HepG2 (cell line): ENCODE measurements at regions not wholly inside any gene's neighbourhood (a gene's known extent, or its start where the extent isn't known, plus 50 kb on each side); places are given as distances from the start of the nearest gene placed in this dataset.

Experiments
- ATAC-seq: fragments of 200-7000 bp; cut with Tn5 transposase; 3 replicates; pipeline ENCODE4 v1.9.1; 2020; ENCODE audit warnings: mild to moderate bottlenecking, moderate library complexity
- BruUV-seq: library from RNA; stranded (reverse); fragments of 400-500 nt; replicated peaks from 2 replicates; lab custom pipeline; 2021; lab: Mats Ljungman, UMichigan
- CTCF ChIA-PET: fragments of 300-600 bp; formaldehyde crosslinking; extraction: SDS; loops from one replicate; lab custom pipeline; 2021; ENCODE audit warnings: low total read pairs, inconsistent platforms, low intra/inter-chr PET ratio; lab: Yijun Ruan, JAX
- POLR2A ChIA-PET: fragments of 350-600 bp; sonication (Branson Sonifier 250); formaldehyde crosslinking; loops from one replicate; lab custom pipeline; 2020; ENCODE audit warnings: antibody characterized with exemption, inconsistent platforms; lab: Yijun Ruan, JAX
- DNase-seq: peaks from one replicate; pipeline ENCODE4 v3.0.0-alpha.2; 2015; ENCODE audit warnings: low spot score
- FAIRE-seq: peaks from 3 replicates; lab custom pipeline; 2011; peaks lifted over from hg19 to GRCh38; lab: Jason Lieb, UNC
- H2AFZ ChIP-seq: one replicate; pipeline ENCODE4 v1.6.1; 2011; ENCODE audit warnings: low read length, inconsistent platforms
- H3K27ac ChIP-seq: fragments of 300-600 bp; 3 replicates; pipeline ENCODE4 v1.8.0; 2011; ENCODE audit warnings: mixed run types, mild to moderate bottlenecking, mixed read lengths, low read length, inconsistent platforms; ENCODE audit not compliant: insufficient read depth; ENCODE audit errors: extremely low read length
- H3K27me3 ChIP-seq, 2 experiments: fragments of 200-600 bp in 1 of 2; 2 replicates in 1 of 2; 3 replicates in 1 of 2; pipeline versions ENCODE4 v1.6.0 to v1.8.0; 2011; ENCODE audit warnings: low read length in 2 of 2, mild to moderate bottlenecking in 2 of 2, moderate library complexity in 2 of 2, inconsistent platforms in 1 of 2; ENCODE audit not compliant: insufficient read depth in 2 of 2, control insufficient read depth in 1 of 2
- H3K36me3 ChIP-seq, 2 experiments: fragments of 200-600 bp in 1 of 2; replicated peaks in 1 of 2; 2 replicates in 1 of 2; 3 replicates in 1 of 2; pipeline versions ENCODE4 v1.5.1 to v1.8.0; 2011; ENCODE audit warnings: low read length in 2 of 2, inconsistent platforms in 1 of 2; ENCODE audit not compliant: insufficient read depth in 2 of 2, control insufficient read depth in 1 of 2
- H3K4me1 ChIP-seq: 2 replicates; pipeline ENCODE4 v1.5.1; 2012; ENCODE audit warnings: low read length, inconsistent platforms; ENCODE audit not compliant: insufficient read depth
- H3K4me2 ChIP-seq: 2 replicates; pipeline ENCODE4 v1.6.0; 2011; ENCODE audit warnings: low read depth, low read length, inconsistent platforms
- H3K4me3 ChIP-seq, 3 experiments: fragments of 200-600 bp in 1 of 3; sonication (generic), shearing (Covaris generic) in 1 of 3; replicated peaks in 1 of 3; 2 replicates each; pipeline ENCODE4 v1.5.1; 2011 to 2016; ENCODE audit warnings: low read length in 3 of 3, inconsistent platforms in 2 of 3, low read depth in 2 of 3, mild to moderate bottlenecking in 2 of 3, control low read depth in 1 of 3, mixed read lengths in 1 of 3; ENCODE audit not compliant: insufficient read depth in 1 of 3
- H3K79me2 ChIP-seq: one replicate; pipeline ENCODE4 v1.6.1; 2011; ENCODE audit warnings: low read length, inconsistent platforms; ENCODE audit not compliant: insufficient read depth
- H3K9ac ChIP-seq: 2 replicates; pipeline ENCODE4 v1.6.0; 2011; ENCODE audit warnings: mild to moderate bottlenecking, low read depth, low read length, inconsistent platforms; ENCODE audit not compliant: insufficient read depth
- H3K9me3 ChIP-seq: 2 replicates; pipeline ENCODE4 v1.5.1; 2012; ENCODE audit warnings: mild to moderate bottlenecking, low read length
- H4K20me1 ChIP-seq: 2 replicates; pipeline ENCODE4 v1.6.0; 2011; ENCODE audit warnings: inconsistent platforms, mild to moderate bottlenecking, low read length, moderate library complexity; ENCODE audit not compliant: insufficient read depth
- ATF1 ChIP-seq: IDR thresholded peaks from 2 replicates; pipeline ENCODE4 v1.6.1; 2016; ENCODE audit warnings: mild to moderate bottlenecking, control low read depth
- DR1 ChIP-seq: sonication (generic); formaldehyde crosslinking; IDR thresholded peaks from 2 replicates; pipeline ENCODE4 v1.8.0; 2021; ENCODE audit warnings: mild to moderate bottlenecking, missing genetic modification reagents, inconsistent platforms
- FOXC1 ChIP-seq: sonication (generic); formaldehyde crosslinking; IDR thresholded peaks from 2 replicates; pipeline ENCODE4 v1.8.0; 2022; ENCODE audit warnings: mild to moderate bottlenecking, missing genetic modification reagents, borderline replicate concordance
- GATAD2A ChIP-seq: IDR thresholded peaks from 2 replicates; pipeline ENCODE4 v1.6.1; 2016
- GMEB1 ChIP-seq: sonication (generic); formaldehyde crosslinking; IDR thresholded peaks from 2 replicates; pipeline ENCODE4 v1.5.1; 2020; ENCODE audit warnings: missing genetic modification reagents, mild to moderate bottlenecking, borderline replicate concordance
- HINFP ChIP-seq: sonication (generic); formaldehyde crosslinking; IDR thresholded peaks from 2 replicates; pipeline ENCODE4 v1.4.0; 2020; ENCODE audit warnings: low read depth, mild to moderate bottlenecking, missing genetic modification reagents
- HOMEZ ChIP-seq: IDR thresholded peaks from 2 replicates; pipeline ENCODE4 v1.6.1; 2016; ENCODE audit warnings: low read depth
- NCOA2 ChIP-seq: sonication (generic); formaldehyde crosslinking; IDR thresholded peaks from 2 replicates; pipeline ENCODE4 v1.8.0; 2022; ENCODE audit warnings: inconsistent platforms
- RELA ChIP-seq: sonication (generic); formaldehyde crosslinking; IDR thresholded peaks from 2 replicates; pipeline ENCODE4 v1.4.0; 2020; ENCODE audit warnings: missing genetic modification reagents
- ZBTB34 ChIP-seq: sonication (generic); formaldehyde crosslinking; IDR thresholded peaks from 2 replicates; pipeline ENCODE4 v1.8.0; 2022; ENCODE audit warnings: mild to moderate bottlenecking, missing genetic modification reagents
- ZBTB44 ChIP-seq: sonication (generic); formaldehyde crosslinking; IDR thresholded peaks from 2 replicates; pipeline ENCODE4 v1.4.0; 2020; ENCODE audit warnings: missing genetic modification reagents
- ZMAT5 ChIP-seq: sonication (generic); formaldehyde crosslinking; IDR thresholded peaks from 2 replicates; pipeline ENCODE4 v1.5.0; 2020; ENCODE audit warnings: mild to moderate bottlenecking, low read depth, missing genetic modification reagents, borderline replicate concordance
- ZNF776 ChIP-seq: sonication (generic); formaldehyde crosslinking; IDR thresholded peaks from 2 replicates; pipeline ENCODE4 v1.4.0; 2020; ENCODE audit warnings: mild to moderate bottlenecking, missing genetic modification reagents
- in situ Hi-C: cut with HindIII; loops from 2 replicates; pipeline ENCODE4 v1.10.0; 2017; ENCODE audit warnings: low pct_unique_long_range_greater_than_20kb; ENCODE audit not compliant: extremely low pct_ligation_motif_present
- intact Hi-C: fragments of 100-400 bp; cut with micrococcal nuclease; formaldehyde crosslinking; loops from one replicate; pipeline ENCODE4 v1.10.0; 2022; ENCODE audit not compliant: unreplicated experiment

- CTCF ChIA-PET = no interaction called here
- Histone ChIP-seq H3K9ac (no peak overlapping the region), H3K4me3 (no peak overlapping the region), H2AFZ (no peak overlapping the region), H3K9me3 (no peaks in the 10 kb centered on the region), H3K27ac (no peak overlapping the region), H4K20me1 (no peaks in the 10 kb centered on the region), H3K4me2 (no peak overlapping the region), H3K4me1 (no peaks in the 10 kb centered on the region), H3K36me3 (no peaks in the 10 kb centered on the region), H3K27me3 (no peaks in the 10 kb centered on the region; a peak in 2 of 5 replicates), H3K79me2 (no peaks in the 10 kb centered on the region)
- no TSS peak for BruUV-seq
- no peak for FAIRE-seq
- no peak for ATAC-seq
- in situ Hi-C loops (no loop called here), intact Hi-C loops (no loop called here)
- no peak for DNase-seq
- POLR2A ChIA-PET = no interaction called here
- TF ChIP-seq RELA (CRISPR knock-in tag) = no peak
- no peak for TF ChIP-seq ZMAT5 (CRISPR knock-in tag)
- no peak for TF ChIP-seq DR1 (CRISPR knock-in tag)
- TF ChIP-seq ZBTB34 (CRISPR knock-in tag) = no peak
- TF ChIP-seq GATAD2A = no peak
- TF ChIP-seq ZNF776 (CRISPR knock-in tag) = no peak
- no peak for TF ChIP-seq FOXC1 (CRISPR knock-in tag)
- no peak for TF ChIP-seq ATF1
- TF ChIP-seq GMEB1 (CRISPR knock-in tag) = no peak
- TF ChIP-seq NCOA2 (CRISPR knock-in tag) = no peak
- no peak for TF ChIP-seq HINFP (CRISPR knock-in tag)
- TF ChIP-seq ZBTB44 = no peak
- no peak for TF ChIP-seq HOMEZ (CRISPR knock-in tag)
These were observed 444.9 kb downstream of the RMST start for GRCh38 chr12:97907504-97907903.
